Activated naive CD8-positive, alpha-beta T cell treated with anti-CD3 and anti-CD28 coated beads, Interleukin-2, amount 50 U/mL, for 24 hours (primary cell): ENCODE measurements at regions not wholly inside any gene's neighbourhood (a gene's known extent, or its start where the extent isn't known, plus 50 kb on each side); places are given as distances from the start of the nearest gene placed in this dataset.
A peak's percentile ranks its signal among the peaks of the same experiment; 100 is the strongest.

Experiments used
- ATAC-seq: fragments of 150-1000 bp; cut with Tn5 transposase; one replicate; pipeline ENCODE4 v1.10.0; 2021
- DNase-seq: peaks from one replicate; pipeline ENCODE4 v3.0.0; 2021
- H3K27ac Mint-ChIP-seq: one replicate; pipeline ENCODE4 v1.8.0; 2021; ENCODE audit warnings: mild to moderate bottlenecking, mixed read lengths
- H3K27me3 Mint-ChIP-seq: one replicate; pipeline ENCODE4 v1.8.0; 2021; ENCODE audit warnings: mixed read lengths
- H3K36me3 Mint-ChIP-seq: one replicate; pipeline ENCODE4 v1.8.0; 2021; ENCODE audit warnings: low read depth, mixed read lengths
- H3K4me1 Mint-ChIP-seq: one replicate; pipeline ENCODE4 v1.8.0; 2021; ENCODE audit warnings: mixed read lengths
- H3K4me3 Mint-ChIP-seq: one replicate; pipeline ENCODE4 v1.8.0; 2021; ENCODE audit warnings: mild to moderate bottlenecking, moderate library complexity, mixed read lengths
- H3K9me3 Mint-ChIP-seq: one replicate; pipeline ENCODE4 v1.8.0; 2021; ENCODE audit warnings: mixed read lengths

GRCh38 chr13:99436686-99437416 is 64.4 kb upstream of the TM9SF2 start:
- peak; percentile 47 for ATAC-seq

GRCh38 chr13:99439048-99439447 is 62.2 kb upstream of the TM9SF2 start:
- ATAC-seq (no peak), DNase-seq (no peak)
- no peaks in the 10 kb centered on the region for H3K9me3 Mint-ChIP-seq
- no peaks in the 10 kb centered on the region for H3K36me3 Mint-ChIP-seq
- no peak overlapping the region for H3K27ac Mint-ChIP-seq
- peaks cover 43% of the 10 kb centered on the region for H3K4me1 Mint-ChIP-seq
- no peak overlapping the region for H3K4me3 Mint-ChIP-seq
- H3K27me3 Mint-ChIP-seq: peaks cover 3% of the 10 kb centered on the region

More at GRCh38 chr13:99436686-99437416, 64.4 kb upstream of the TM9SF2 start:
- H3K4me3 Mint-ChIP-seq: peak overlapping the region; percentile 23
- peaks cover 65% of the 10 kb centered on the region for H3K4me1 Mint-ChIP-seq
- no peaks in the 10 kb centered on the region for H3K9me3 Mint-ChIP-seq
- H3K27ac Mint-ChIP-seq: peak overlapping the region; percentile 37
- H3K36me3 Mint-ChIP-seq: no peaks in the 10 kb centered on the region
- H3K27me3 Mint-ChIP-seq: peaks cover 3% of the 10 kb centered on the region
- peak; percentile 96 for DNase-seq

GRCh38 chr13:99439850-99440604 is 61.2 kb upstream of the TM9SF2 start:
- DNase-seq (no peak), ATAC-seq (no peak)
- no peak overlapping the region for H3K4me3 Mint-ChIP-seq
- H3K27ac Mint-ChIP-seq: no peak overlapping the region
- no peaks in the 10 kb centered on the region for H3K9me3 Mint-ChIP-seq
- no peaks in the 10 kb centered on the region for H3K36me3 Mint-ChIP-seq
- peaks cover 35% of the 10 kb centered on the region for H3K4me1 Mint-ChIP-seq
- peaks cover 3% of the 10 kb centered on the region for H3K27me3 Mint-ChIP-seq

GRCh38 chr13:99442273-99442895 is 58.9 kb upstream of the TM9SF2 start:
- no peaks in the 10 kb centered on the region for H3K36me3 Mint-ChIP-seq
- DNase-seq: peak; percentile 50
- H3K27ac Mint-ChIP-seq: no peak overlapping the region
- H3K27me3 Mint-ChIP-seq: peaks cover 3% of the 10 kb centered on the region
- H3K9me3 Mint-ChIP-seq: no peaks in the 10 kb centered on the region
- H3K4me1 Mint-ChIP-seq: peaks cover 11% of the 10 kb centered on the region
- no peak for ATAC-seq
- H3K4me3 Mint-ChIP-seq: no peak overlapping the region

GRCh38 chr13:99446242-99446641 is 55.0 kb upstream of the TM9SF2 start:
- H3K4me3 Mint-ChIP-seq: no peak overlapping the region
- ATAC-seq (no peak), DNase-seq (no peak)
- no peaks in the 10 kb centered on the region for H3K36me3 Mint-ChIP-seq
- no peaks in the 10 kb centered on the region for H3K9me3 Mint-ChIP-seq
- H3K27me3 Mint-ChIP-seq: peaks cover 6% of the 10 kb centered on the region
- peaks cover 4% of the 10 kb centered on the region for H3K4me1 Mint-ChIP-seq
- no peak overlapping the region for H3K27ac Mint-ChIP-seq

GRCh38 chr13:99448546-99448945 is 52.7 kb upstream of the TM9SF2 start:
- Mint-ChIP-seq H3K9me3 (no peaks in the 10 kb centered on the region), H3K4me3 (no peak overlapping the region), H3K36me3 (no peaks in the 10 kb centered on the region), H3K4me1 (peaks cover 6% of the 10 kb centered on the region), H3K27me3 (peaks cover 7% of the 10 kb centered on the region), H3K27ac (no peak overlapping the region)
- DNase-seq (no peak), ATAC-seq (no peak)

- Mint-ChIP-seq H3K27ac (no peak overlapping the region), H3K36me3 (no peaks in the 10 kb centered on the region), H3K9me3 (peaks cover 4% of the 10 kb centered on the region), H3K4me3 (no peak overlapping the region), H3K4me1 (peaks cover 6% of the 10 kb centered on the region), H3K27me3 (peaks cover 7% of the 10 kb centered on the region)
- no peak for ATAC-seq
- no peak for DNase-seq
Observed at GRCh38 chr13:99450416-99450815, 50.9 kb upstream of the TM9SF2 start.
